Stomach smooth muscle (tissue), 2 donors: ENCODE measurements at regions not wholly inside any gene's neighbourhood (a gene's known extent, or its start where the extent isn't known, plus 50 kb on each side); places are given as distances from the start of the nearest gene placed in this dataset.

ENCODE experiments used
- H3K27ac ChIP-seq: one replicate; pipeline ENCODE4 v1.7.0; 2013; ENCODE audit warnings: mild to moderate bottlenecking, low read length, inconsistent platforms
- H3K27me3 ChIP-seq, 2 donors: one replicate each; pipeline ENCODE4 v1.7.0; 2013; ENCODE audit warnings: low read length in 2 of 2; ENCODE audit not compliant: insufficient read depth in 2 of 2, control insufficient read depth in 1 of 2
- H3K36me3 ChIP-seq, 2 donors: one replicate each; pipeline ENCODE4 v1.7.0; 2013; ENCODE audit warnings: low read length in 2 of 2; ENCODE audit not compliant: control insufficient read depth in 2 of 2, insufficient read depth in 2 of 2
- H3K4me1 ChIP-seq: one replicate; pipeline ENCODE4 v1.7.0; 2013; ENCODE audit warnings: low read length; ENCODE audit not compliant: control insufficient read depth, insufficient read depth
- H3K4me3 ChIP-seq, 2 donors: one replicate each; pipeline ENCODE4 v1.7.0; 2013; ENCODE audit warnings: low read length in 2 of 2
- H3K9ac ChIP-seq, 2 donors: one replicate each; pipeline ENCODE4 v1.7.0; 2013; ENCODE audit warnings: low read length in 2 of 2, mild to moderate bottlenecking in 1 of 2
- H3K9me3 ChIP-seq, 2 donors: one replicate each; pipeline ENCODE4 v1.7.0; 2013; ENCODE audit warnings: low read length in 2 of 2; ENCODE audit not compliant: control insufficient read depth in 2 of 2
- donor health status: healthy.
- donor health status: Pancreatic carcinoma.

DNA sequence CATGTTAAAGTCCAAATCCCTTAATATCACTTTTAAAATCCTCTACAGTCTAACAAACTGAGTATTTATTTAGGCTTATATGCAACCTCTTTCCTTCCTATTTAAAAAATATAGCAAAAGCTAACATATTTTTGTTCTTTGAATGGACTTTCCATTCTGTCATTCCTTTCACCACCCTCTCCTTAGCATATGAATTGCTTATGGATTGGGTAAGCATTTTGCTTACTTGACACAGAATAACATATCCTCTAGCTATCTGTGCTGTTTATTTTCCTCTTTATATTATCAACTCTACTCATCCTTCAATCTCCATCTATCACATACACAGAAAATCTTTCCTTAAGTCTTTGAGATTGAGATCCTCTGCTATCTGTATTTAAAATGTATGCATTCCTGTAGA is 206.1 kb upstream of the NEIL3 start:
- H3K4me1 ChIP-seq, result no peaks in the 10 kb centered on the region
- no peak overlapping the region for H3K9ac ChIP-seq
- H3K36me3 ChIP-seq, result no peaks in the 10 kb centered on the region
- no peak overlapping the region for H3K27ac ChIP-seq
- H3K9me3 ChIP-seq, result no peaks in the 10 kb centered on the region
- no peaks in the 10 kb centered on the region for H3K27me3 ChIP-seq
- H3K4me3 ChIP-seq, result no peak overlapping the region

DNA sequence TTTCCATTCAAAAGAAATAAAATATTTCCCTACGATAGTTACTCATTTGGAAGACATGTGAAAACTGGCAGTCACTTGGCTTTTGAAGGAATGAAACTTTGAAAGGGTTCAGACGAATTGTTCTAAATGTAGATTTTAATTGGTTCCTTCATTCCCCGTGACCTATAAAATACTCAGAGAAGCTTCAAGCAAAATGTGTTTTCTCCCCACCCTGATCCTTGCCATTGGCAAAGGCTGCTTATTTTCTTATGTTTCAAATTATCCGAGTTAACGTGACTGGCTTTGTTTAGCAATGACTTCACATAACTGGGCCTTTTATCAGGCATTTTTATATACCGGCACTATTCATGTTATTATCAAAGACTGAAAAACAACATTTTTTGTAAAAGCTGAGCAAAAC is 204.1 kb upstream of the NEIL3 start:
- Histone ChIP-seq H3K4me3 (no peak overlapping the region), H3K36me3 (no peaks in the 10 kb centered on the region), H3K4me1 (no peaks in the 10 kb centered on the region), H3K27me3 (no peaks in the 10 kb centered on the region), H3K9me3 (no peaks in the 10 kb centered on the region), H3K27ac (no peak overlapping the region), H3K9ac (no peak overlapping the region)

GRCh38 chr4:177107288-177107921 is 202.3 kb upstream of the NEIL3 start:
- H3K27me3 ChIP-seq, result no peaks in the 10 kb centered on the region
- no peak overlapping the region for H3K4me3 ChIP-seq
- H3K27ac ChIP-seq, result no peak overlapping the region
- H3K9ac ChIP-seq, result no peak overlapping the region
- H3K4me1 ChIP-seq, result no peaks in the 10 kb centered on the region
- H3K9me3 ChIP-seq, result no peaks in the 10 kb centered on the region
- no peaks in the 10 kb centered on the region for H3K36me3 ChIP-seq

DNA sequence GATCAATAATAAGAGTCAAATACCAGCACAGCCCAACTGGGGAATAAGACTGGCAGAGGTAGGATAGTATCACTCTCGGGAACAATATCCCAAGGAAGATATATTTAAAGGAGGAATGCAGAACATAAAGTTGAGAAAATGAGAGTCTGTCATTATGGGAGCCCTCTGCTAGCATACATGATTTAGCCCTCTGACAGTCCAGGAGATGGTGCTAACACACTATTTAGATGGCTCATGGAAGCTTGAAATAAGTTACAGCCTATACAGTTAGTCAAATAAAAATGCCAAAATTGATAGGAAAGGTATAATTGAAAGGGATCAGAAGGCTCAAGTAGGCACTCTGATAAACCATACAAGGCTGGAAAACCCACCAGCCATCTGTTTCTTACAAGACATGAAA is 201.0 kb upstream of the NEIL3 start:
- Histone ChIP-seq H3K27me3 (no peaks in the 10 kb centered on the region), H3K4me3 (no peak overlapping the region), H3K9ac (no peak overlapping the region), H3K9me3 (no peaks in the 10 kb centered on the region), H3K36me3 (no peaks in the 10 kb centered on the region), H3K27ac (no peak overlapping the region), H3K4me1 (no peaks in the 10 kb centered on the region)

GRCh38 chr4:177109769-177110168 is 199.9 kb upstream of the NEIL3 start:
- Histone ChIP-seq H3K4me1 (no peaks in the 10 kb centered on the region), H3K27me3 (no peaks in the 10 kb centered on the region), H3K4me3 (no peak overlapping the region), H3K27ac (no peak overlapping the region), H3K36me3 (no peaks in the 10 kb centered on the region), H3K9me3 (no peaks in the 10 kb centered on the region), H3K9ac (no peak overlapping the region)

GRCh38 chr4:177116161-177116560 is 193.5 kb upstream of the NEIL3 start:
- H3K36me3 ChIP-seq, result no peaks in the 10 kb centered on the region
- H3K27me3 ChIP-seq, result no peaks in the 10 kb centered on the region
- no peak overlapping the region for H3K9ac ChIP-seq
- no peak overlapping the region for H3K27ac ChIP-seq
- H3K4me1 ChIP-seq, result no peaks in the 10 kb centered on the region
- H3K9me3 ChIP-seq, result no peaks in the 10 kb centered on the region
- no peak overlapping the region for H3K4me3 ChIP-seq

DNA sequence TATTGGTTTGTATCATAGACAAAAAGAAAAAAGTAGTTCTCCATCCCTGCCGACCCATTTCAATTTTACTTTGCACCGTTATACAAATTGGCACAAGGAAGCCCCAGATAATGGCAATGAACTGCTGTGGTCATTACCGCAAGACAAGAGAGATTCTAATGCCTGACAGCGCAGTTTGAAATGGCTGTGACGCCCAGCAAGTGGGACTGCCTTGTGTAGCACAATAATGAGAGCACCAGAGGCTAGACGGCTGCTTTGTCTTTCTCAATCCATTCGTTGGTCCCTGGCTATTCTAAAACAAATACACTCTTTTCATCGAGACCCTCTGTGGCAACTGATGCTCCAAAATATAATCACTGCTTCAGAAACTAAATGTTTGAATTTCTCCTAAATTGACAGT is 192.4 kb upstream of the NEIL3 start:
- no peaks in the 10 kb centered on the region for H3K36me3 ChIP-seq
- no peaks in the 10 kb centered on the region for H3K9me3 ChIP-seq
- no peak overlapping the region for H3K27ac ChIP-seq
- H3K4me3 ChIP-seq, result no peak overlapping the region
- no peaks in the 10 kb centered on the region for H3K27me3 ChIP-seq
- no peaks in the 10 kb centered on the region for H3K4me1 ChIP-seq
- H3K9ac ChIP-seq, result no peak overlapping the region

- Histone ChIP-seq H3K27me3 (no peaks in the 10 kb centered on the region), H3K36me3 (no peaks in the 10 kb centered on the region), H3K9ac (no peak overlapping the region), H3K27ac (no peak overlapping the region), H3K9me3 (no peaks in the 10 kb centered on the region), H3K4me3 (no peak overlapping the region), H3K4me1 (no peaks in the 10 kb centered on the region)
Measured at GRCh38 chr4:177118596-177118995, 191.1 kb upstream of the NEIL3 start.

GRCh38 chr4:177119021-177119471 is 190.6 kb upstream of the NEIL3 start:
- Histone ChIP-seq H3K27me3 (no peaks in the 10 kb centered on the region), H3K4me3 (no peak overlapping the region), H3K4me1 (no peaks in the 10 kb centered on the region), H3K36me3 (no peaks in the 10 kb centered on the region), H3K9ac (no peak overlapping the region), H3K27ac (no peak overlapping the region), H3K9me3 (no peaks in the 10 kb centered on the region)

- no peak overlapping the region for H3K27ac ChIP-seq
- no peaks in the 10 kb centered on the region for H3K9me3 ChIP-seq
- no peak overlapping the region for H3K9ac ChIP-seq
- H3K36me3 ChIP-seq, result no peaks in the 10 kb centered on the region
- no peak overlapping the region for H3K4me3 ChIP-seq
- H3K4me1 ChIP-seq, result no peaks in the 10 kb centered on the region
- H3K27me3 ChIP-seq, result no peaks in the 10 kb centered on the region
Measured at GRCh38 chr4:177119691-177120090, 190.0 kb upstream of the NEIL3 start.

GRCh38 chr4:177123811-177124210 is 185.9 kb upstream of the NEIL3 start:
- Histone ChIP-seq H3K9ac (no peak overlapping the region), H3K4me1 (no peaks in the 10 kb centered on the region), H3K27me3 (no peaks in the 10 kb centered on the region), H3K36me3 (no peaks in the 10 kb centered on the region), H3K4me3 (no peak overlapping the region), H3K27ac (no peak overlapping the region), H3K9me3 (no peaks in the 10 kb centered on the region)
